Activated CD4-positive, alpha-beta T cell treated with anti-CD3 and anti-CD28 coated beads, Interleukin-2, amount 50 U/mL, for 1 hour (primary cell): ENCODE measurements at regions not wholly inside any gene's neighbourhood (a gene's known extent, or its start where the extent isn't known, plus 50 kb on each side); places are given as distances from the start of the nearest gene placed in this dataset.

ENCODE experiments used
- DNase-seq: peaks from one replicate; pipeline ENCODE4 v3.0.0-alpha.2; 2020

DNA sequence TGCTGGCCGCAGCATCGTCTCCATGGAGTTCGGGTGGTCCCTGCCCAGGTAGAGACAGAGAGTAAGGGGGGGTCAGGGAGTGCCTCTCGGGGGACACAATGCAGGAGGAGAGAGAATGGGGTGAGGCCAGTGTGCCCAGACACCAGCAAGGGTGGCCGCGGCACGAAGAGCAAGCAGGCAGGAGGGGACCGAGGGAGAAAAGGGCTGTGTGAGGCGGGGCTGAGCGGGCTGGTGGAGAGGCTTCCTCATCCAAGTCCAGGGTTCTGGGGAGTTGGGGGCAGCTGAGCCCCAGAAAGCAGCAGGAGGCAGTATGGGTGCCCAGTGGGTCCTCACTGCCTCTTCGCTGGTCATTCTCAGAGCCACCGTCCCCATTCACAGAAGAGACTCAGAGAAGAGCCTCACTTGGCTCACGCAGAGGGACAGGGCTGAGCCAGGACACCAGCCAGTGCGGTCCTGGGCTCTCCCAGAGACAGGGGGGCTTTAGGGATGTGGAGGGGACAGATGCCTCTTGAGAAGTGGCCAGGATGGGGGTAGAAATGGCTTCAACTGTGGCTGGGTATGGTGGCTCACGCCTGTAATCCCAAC lies 78.9 kb downstream of the MICALL2 start:
- no peak for DNase-seq

DNA sequence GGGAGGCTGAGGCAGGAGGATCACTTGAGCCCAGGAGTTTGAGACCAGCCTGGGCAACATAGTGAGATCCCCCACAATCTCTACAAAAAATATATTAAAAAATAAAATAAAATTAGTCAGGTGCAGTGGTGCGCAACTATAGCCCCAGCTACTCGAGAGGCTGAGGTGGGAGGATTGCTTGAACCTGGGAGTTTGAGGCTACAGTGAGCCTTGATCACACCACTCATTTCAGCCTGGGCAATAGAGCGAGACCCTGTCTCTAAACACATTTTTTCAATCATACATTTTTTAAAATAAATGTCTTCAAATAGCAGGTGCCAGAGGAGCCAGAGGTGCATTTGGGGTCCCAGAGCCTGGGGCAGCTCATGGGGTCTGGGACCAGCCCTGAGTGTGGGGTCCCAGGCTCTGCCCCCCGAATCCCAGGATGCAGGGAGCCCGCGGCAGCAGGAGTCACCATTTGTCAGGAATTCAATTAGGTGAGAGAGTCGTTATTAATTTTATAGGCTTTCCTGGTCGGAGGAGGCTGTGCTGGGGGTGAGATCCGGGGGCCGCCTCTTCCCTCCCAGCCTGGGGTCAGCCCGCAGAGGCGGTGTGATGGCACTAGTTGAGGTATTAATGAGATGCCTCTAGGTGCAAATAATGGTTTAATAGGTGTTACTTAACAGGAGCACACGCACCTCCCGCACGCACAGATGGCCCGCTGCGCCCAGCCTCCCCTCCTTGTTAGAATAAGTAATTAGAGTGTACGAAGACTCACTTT lies 78.3 kb downstream of the MICALL2 start:
- DNase-seq: no peak

DNA sequence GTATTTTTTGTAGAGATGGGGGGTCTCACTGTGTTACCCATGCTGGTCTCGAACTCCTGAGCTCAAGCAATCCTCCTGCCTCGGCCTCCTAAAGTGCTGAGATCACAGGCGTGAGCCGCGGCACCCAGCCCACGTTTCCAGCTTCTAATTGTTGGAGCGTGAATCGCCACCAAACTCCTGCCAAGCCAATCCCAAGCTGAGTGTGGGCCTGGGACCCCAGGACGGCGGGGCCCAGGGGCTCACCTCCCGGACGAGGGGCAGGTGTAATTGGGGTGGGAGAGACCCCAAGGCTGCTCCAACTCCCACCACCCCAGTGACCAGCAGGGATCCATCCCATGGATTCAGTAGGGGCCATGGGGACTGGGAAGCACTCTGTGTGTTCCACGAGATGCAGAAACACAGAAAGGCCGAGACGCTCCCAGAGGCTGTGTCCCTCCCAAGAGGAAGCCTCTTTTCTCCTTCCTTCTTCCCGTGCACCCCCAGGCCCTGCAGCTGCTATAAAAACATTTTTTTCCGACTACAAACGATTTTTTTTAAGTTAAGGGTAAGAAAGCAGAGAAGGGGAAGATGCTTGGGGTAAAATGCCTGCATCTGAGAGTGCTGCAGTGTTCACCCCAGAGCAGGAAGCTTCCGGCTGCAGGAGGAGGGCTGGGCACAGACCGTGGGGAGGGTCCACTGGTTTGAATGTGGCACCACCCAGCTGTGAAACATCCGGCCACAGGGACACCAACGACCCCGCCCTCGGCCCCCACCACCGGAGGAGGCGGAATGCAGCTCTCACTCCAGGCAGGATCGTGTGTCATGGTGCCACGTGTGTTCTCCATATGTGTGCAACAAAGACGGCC lies 76.5 kb downstream of the MICALL2 start:
- DNase-seq: no peak

DNA sequence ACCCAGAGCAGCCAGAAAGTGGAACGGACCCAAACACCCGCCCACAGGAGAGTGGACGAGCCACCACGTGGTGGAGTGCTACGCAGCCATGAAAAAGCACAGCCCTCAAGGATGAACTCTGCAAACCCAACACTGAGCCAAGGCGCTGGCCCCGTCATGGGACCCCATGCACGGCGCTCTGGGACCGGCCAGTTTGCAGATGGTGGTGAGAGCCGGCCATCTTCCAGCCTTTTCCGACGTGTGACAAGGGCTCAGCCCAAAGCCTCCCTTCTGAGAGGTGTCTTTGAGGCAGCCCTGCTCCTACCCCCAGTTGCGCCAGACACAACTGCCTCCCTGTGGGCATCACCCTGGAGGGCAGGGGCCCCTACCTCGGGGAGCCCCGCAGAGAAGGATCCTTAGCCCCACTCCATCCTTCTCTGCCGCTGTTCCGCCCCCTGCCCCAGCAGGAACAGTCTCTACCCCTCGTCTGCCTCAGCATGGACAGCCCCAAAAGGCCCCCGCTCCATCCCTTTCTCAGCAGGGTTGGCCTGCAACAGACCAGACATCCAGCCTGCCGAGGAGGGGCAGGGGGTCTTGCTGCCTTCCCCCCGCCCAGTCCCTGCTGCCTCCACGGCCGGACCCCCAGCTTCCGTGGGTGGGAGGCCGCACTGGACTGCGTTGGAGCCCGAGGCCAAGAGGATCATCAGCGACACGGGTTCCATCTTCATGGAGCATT lies 75.7 kb downstream of the MICALL2 start:
- DNase-seq: no peak

DNA sequence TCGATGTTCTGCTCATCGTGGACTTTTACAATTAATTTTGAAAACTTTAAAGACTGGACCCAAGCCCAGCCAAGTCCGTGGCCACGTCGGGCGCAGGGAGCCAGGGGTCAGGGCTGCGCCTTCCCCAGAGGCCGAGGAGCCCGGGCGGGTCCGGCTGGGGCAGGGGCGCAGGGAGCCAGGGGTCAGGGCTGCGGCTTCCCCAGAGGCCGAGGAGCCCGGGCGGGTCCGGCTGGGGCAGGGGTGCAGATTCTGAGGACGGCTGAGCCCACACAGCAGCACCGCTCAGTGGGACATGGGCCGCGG lies 75.2 kb downstream of the MICALL2 start:
- DNase-seq: no peak
